GM19397 (cell line): ENCODE measurements at regions not wholly inside any gene's neighbourhood (a gene's known extent, or its start where the extent isn't known, plus 50 kb on each side); places are given as distances from the start of the nearest gene placed in this dataset.

Experiments
- ATAC-seq: cut with Tn5 transposase; IDR thresholded peaks from one replicate; pipeline ENCODE4 v1.9.1; 2021; ENCODE audit warnings: mild to moderate bottlenecking, moderate library complexity; ENCODE audit not compliant: unreplicated experiment

- ATAC-seq, result no peak
Measured at GRCh38 chr17:73753751-73754496, 109.7 kb upstream of the SDK2 start.

GRCh38 chr17:73754886-73755400 is 110.7 kb upstream of the SDK2 start:
- ATAC-seq, result no peak

GRCh38 chr17:73757420-73757819 is 113.2 kb upstream of the SDK2 start:
- ATAC-seq, result no peak

GRCh38 chr17:73758245-73758644 is 114.0 kb upstream of the SDK2 start:
- ATAC-seq, result no peak

GRCh38 chr17:73759324-73759723 is 115.1 kb upstream of the SDK2 start:
- ATAC-seq, result no peak

GRCh38 chr17:73759734-73760438 is 115.6 kb upstream of the SDK2 start:
- no peak for ATAC-seq

GRCh38 chr17:73760439-73760758 is 116.2 kb upstream of the SDK2 start:
- ATAC-seq, result no peak

- ATAC-seq, result no peak
Measured at GRCh38 chr17:73765824-73766563, 121.7 kb upstream of the SDK2 start.

GRCh38 chr17:73767696-73768095 is 123.5 kb upstream of the SDK2 start:
- ATAC-seq, result no peak

- no peak for ATAC-seq
Measured at GRCh38 chr17:73768691-73769090, 124.4 kb upstream of the SDK2 start.

- ATAC-seq, result no peak
Measured at GRCh38 chr17:73769479-73769878, 125.2 kb upstream of the SDK2 start.

GRCh38 chr17:73770115-73770848 is 126.0 kb upstream of the SDK2 start:
- no peak for ATAC-seq

GRCh38 chr17:73770849-73771229 is 126.6 kb upstream of the SDK2 start:
- ATAC-seq, result no peak

- ATAC-seq, result no peak
Measured at GRCh38 chr17:73772107-73772705, 128.0 kb upstream of the SDK2 start.

- ATAC-seq, result no peak
Measured at GRCh38 chr17:73773702-73774101, 129.5 kb upstream of the SDK2 start.

- ATAC-seq, result no peak
Measured at GRCh38 chr17:73774852-73775251, 130.6 kb upstream of the SDK2 start.

GRCh38 chr17:73776351-73777130 is 132.3 kb upstream of the SDK2 start:
- no peak for ATAC-seq

- ATAC-seq, result no peak
Measured at GRCh38 chr17:73777131-73777449, 132.8 kb upstream of the SDK2 start.

GRCh38 chr17:73782231-73782630 is 138.0 kb upstream of the SDK2 start:
- ATAC-seq, result no peak
